ENCODE measurements at regions not wholly inside any gene's neighbourhood (a gene's known extent, or its start where the extent isn't known, plus 50 kb on each side); places are given as distances from the start of the nearest gene placed in this dataset.

GRCh38 chr17:65287040-65287439, 149.9 kb downstream of the RGS9 start:
- no peak for TF ChIP-seq CTCF (IDR thresholded peaks at IDR 0.05)
- no peak for TF ChIP-seq POLR2AphosphoS5 (IDR thresholded peaks at IDR 0.05; ENCODE audit: insufficient read depth in 1 of 2, low read depth in 1 of 2)

Measured in vagina (tissue), 2 donors.